ENCODE measurements at regions not wholly inside any gene's neighbourhood (a gene's known extent, or its start where the extent isn't known, plus 50 kb on each side); places are given as distances from the start of the nearest gene placed in this dataset.

DNA sequence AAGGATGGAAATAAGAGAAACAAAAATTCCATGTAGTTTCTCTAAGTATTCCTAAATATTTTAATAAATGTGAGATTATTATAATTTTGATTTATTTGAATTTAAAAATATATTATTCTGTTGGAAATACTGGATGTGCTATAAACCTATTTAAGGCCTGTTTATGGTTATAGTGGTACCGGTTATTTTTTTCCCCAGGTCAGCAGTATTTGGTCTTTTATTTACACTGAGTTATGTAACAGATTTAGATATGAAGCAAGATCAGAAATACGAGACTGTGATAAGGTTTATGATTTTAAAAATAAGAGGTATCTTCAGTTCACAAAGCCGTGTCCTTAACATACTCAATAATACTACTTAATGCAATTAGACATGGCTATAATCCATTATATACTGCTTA, 634.3 kb upstream of the POU3F2 start:
- H3K27me3 Mint-ChIP-seq = no peaks in the 10 kb centered on the region
- H3K4me1 Mint-ChIP-seq = no peaks in the 10 kb centered on the region
- no peak overlapping the region for H3K4me3 Mint-ChIP-seq
- no peak for DNase-seq
- ChIA-PET CTCF (no interaction called here), POLR2A (no interaction called here)
- no peak overlapping the region for H3K27ac Mint-ChIP-seq
- no peaks in the 10 kb centered on the region for H3K36me3 Mint-ChIP-seq (ENCODE audit: low read depth)
- peaks cover 2% of the 10 kb centered on the region for H3K9me3 Mint-ChIP-seq

DNA sequence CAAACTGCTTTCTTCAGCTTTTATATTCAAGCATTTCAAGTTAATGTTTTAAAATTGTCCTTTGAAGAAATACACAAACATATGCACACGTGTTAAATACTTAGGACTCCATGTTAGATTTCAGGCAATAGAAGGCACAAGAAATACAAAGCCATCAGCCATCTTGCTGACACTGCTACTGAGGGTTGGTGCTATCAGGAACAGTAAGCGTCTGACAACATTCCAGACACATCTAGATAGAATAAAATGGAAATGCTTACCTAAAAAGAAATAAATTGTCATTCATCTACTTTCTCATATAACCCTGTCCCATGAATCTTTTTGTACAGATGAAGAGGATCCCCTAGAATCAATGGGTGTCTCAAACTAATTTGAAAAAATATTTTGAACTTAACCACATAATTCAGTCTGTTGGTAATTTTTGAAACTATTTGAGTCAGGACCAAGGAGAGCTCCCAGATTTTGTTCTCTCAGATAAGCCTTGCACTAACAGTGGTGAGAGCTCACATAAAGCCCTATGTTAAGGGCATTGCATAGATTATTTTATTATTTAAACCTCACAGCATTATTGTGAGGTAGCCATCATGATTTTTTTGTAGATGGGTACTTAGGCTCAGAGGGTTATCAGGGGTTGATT, 631.1 kb upstream of the POU3F2 start:
- Mint-ChIP-seq H3K9me3 (no peaks in the 10 kb centered on the region), H3K36me3 (ENCODE audit: low read depth) (no peaks in the 10 kb centered on the region), H3K4me1 (no peaks in the 10 kb centered on the region), H3K27me3 (no peaks in the 10 kb centered on the region), H3K27ac (no peak overlapping the region), H3K4me3 (no peak overlapping the region)
- DNase-seq = no peak
- ChIA-PET POLR2A (no interaction called here), CTCF (no interaction called here)

DNA sequence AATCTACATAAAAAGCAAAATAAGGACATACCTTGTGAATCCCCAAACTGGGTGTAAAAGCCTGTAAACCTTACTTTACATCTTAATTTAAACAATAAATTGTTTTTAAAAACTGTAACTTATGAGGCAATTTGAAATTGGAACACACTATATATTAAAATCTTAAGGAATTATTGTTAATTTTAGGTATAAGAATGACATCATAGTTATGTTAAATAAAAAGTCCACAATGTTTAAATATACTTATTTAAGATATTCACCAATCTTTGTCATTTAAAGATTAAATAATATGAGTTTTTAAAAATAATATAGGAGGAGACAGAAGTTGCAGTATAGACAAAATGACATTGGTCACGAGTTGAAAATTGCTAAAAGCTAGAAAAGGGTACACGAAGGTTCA, 621.9 kb upstream of the POU3F2 start:
- Mint-ChIP-seq H3K9me3 (no peaks in the 10 kb centered on the region), H3K36me3 (ENCODE audit: low read depth) (no peaks in the 10 kb centered on the region), H3K4me3 (no peak overlapping the region), H3K27me3 (no peaks in the 10 kb centered on the region), H3K4me1 (no peaks in the 10 kb centered on the region), H3K27ac (no peak overlapping the region)
- POLR2A ChIA-PET = no interaction called here
- CTCF ChIA-PET = no interaction called here
- no peak for DNase-seq

DNA sequence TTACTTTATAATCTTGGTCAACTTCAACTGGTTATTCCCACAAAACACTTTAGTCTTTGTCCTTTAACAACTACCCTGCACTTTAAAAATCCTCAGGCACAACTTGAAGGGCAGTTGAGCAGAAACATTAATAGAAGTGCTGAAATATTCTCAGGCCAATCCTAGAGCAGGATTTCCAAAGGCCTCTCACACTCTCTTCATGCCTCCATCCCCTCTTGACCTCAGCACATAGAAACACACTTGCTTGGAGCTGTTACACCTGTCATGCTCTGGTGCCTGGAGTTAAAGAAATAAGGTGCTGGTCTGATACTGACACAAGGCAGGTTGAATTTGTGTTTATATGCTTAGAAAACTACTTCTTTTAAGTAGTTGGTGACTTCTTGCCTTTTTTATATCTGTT, 618.8 kb upstream of the POU3F2 start:
- H3K4me3 Mint-ChIP-seq = no peak overlapping the region
- H3K36me3 Mint-ChIP-seq (ENCODE audit: low read depth) = no peaks in the 10 kb centered on the region
- no peak overlapping the region for H3K27ac Mint-ChIP-seq
- DNase-seq = no peak
- no peaks in the 10 kb centered on the region for H3K9me3 Mint-ChIP-seq
- CTCF ChIA-PET = no interaction called here
- no peaks in the 10 kb centered on the region for H3K4me1 Mint-ChIP-seq
- POLR2A ChIA-PET = no interaction called here
- H3K27me3 Mint-ChIP-seq = no peaks in the 10 kb centered on the region

DNA sequence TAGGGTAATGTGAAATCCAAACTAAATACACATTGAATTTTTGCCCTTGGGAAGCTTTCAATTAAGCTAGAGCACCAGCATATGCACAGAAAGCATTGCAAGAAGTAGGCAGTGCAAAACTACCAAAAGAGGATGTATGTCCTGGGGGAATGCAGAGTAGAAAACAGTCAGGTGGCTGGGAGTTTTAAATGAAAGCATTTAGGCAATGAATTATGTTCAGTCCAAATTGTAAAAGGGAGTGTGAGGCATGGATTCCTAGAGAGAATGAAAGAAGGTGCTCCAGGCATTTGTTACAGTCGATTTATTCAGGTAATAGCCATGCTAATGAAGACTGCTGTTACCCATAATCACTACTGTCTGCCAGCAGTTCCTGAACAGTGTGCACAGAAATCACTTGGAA, 604.1 kb upstream of the POU3F2 start:
- no peaks in the 10 kb centered on the region for H3K4me1 Mint-ChIP-seq
- ChIA-PET POLR2A (no interaction called here), CTCF (no interaction called here)
- H3K27ac Mint-ChIP-seq = no peak overlapping the region
- H3K9me3 Mint-ChIP-seq = peaks cover 9% of the 10 kb centered on the region
- H3K36me3 Mint-ChIP-seq (ENCODE audit: low read depth) = no peaks in the 10 kb centered on the region
- no peaks in the 10 kb centered on the region for H3K27me3 Mint-ChIP-seq
- DNase-seq = no peak
- H3K4me3 Mint-ChIP-seq = no peak overlapping the region

DNA sequence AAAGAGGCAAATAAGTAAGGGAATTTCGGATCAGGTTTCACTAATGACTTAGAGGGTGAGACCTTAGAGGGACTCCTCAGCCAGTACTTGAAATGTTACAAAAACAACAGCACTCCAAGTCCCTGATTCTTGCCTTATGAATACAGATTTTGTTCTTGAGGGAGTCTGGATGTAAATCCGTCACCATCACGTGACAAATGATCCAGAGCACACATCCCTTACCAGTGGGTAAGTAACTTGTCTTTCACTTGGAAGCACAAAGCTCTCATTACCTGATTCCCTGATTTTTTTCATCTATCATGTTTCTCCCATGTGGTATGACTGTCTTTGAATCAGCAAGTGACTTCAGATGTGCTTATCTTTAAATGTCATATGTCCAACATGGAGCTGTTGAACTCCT, 595.3 kb upstream of the POU3F2 start:
- H3K4me1 Mint-ChIP-seq = no peaks in the 10 kb centered on the region
- ChIA-PET POLR2A (no interaction called here), CTCF (no interaction called here)
- H3K27ac Mint-ChIP-seq = no peak overlapping the region
- no peaks in the 10 kb centered on the region for H3K27me3 Mint-ChIP-seq
- DNase-seq = no peak
- H3K9me3 Mint-ChIP-seq = peaks cover 2% of the 10 kb centered on the region
- no peaks in the 10 kb centered on the region for H3K36me3 Mint-ChIP-seq (ENCODE audit: low read depth)
- H3K4me3 Mint-ChIP-seq = no peak overlapping the region

DNA sequence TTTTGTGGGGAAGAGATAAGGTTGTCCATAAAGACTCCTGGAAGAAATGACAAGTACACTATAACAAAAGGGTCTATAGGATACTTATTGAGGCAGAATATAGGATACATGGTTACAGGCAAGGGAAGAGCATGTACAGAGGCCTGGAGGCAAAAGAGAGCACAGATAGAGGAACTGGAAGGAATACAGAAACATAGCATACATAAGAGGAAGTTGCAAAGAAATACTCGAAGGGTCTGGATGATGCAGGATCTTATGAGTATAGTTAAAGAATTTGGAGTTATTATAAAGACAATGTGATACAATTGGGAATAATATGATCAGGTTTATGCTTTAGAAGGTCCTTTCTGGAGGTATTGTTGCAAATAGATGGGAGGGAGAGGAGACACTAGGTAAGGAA, 592.7 kb upstream of the POU3F2 start:
- ChIA-PET CTCF (no interaction called here), POLR2A (no interaction called here)
- Mint-ChIP-seq H3K27ac (no peak overlapping the region), H3K9me3 (no peaks in the 10 kb centered on the region), H3K4me1 (no peaks in the 10 kb centered on the region), H3K36me3 (ENCODE audit: low read depth) (no peaks in the 10 kb centered on the region), H3K4me3 (no peak overlapping the region), H3K27me3 (no peaks in the 10 kb centered on the region)
- DNase-seq = no peak

DNA sequence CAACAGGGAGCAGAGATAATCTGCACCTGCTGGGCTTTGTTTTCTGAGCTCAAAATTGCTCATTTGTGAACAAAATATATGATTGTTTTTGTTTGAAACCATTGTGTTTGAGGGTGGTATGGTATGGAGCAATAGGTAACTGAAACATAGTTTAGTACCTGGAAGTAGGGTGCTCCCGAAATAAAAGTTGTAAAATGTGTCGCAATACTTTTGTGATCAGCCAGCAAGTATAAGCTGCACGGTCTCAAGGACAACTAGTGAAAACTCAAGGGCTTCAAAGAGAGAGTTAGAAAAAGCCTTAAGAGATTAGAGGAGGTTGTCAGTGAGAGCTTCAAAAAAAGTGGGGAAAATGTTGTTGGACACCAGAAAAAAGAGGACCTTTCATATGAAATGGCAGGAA, 579.8 kb upstream of the POU3F2 start:
- Mint-ChIP-seq H3K27me3 (no peaks in the 10 kb centered on the region), H3K36me3 (ENCODE audit: low read depth) (no peaks in the 10 kb centered on the region), H3K9me3 (no peaks in the 10 kb centered on the region), H3K4me1 (no peaks in the 10 kb centered on the region), H3K4me3 (no peak overlapping the region), H3K27ac (no peak overlapping the region)
- ChIA-PET POLR2A (no interaction called here), CTCF (no interaction called here)
- no peak for DNase-seq

DNA sequence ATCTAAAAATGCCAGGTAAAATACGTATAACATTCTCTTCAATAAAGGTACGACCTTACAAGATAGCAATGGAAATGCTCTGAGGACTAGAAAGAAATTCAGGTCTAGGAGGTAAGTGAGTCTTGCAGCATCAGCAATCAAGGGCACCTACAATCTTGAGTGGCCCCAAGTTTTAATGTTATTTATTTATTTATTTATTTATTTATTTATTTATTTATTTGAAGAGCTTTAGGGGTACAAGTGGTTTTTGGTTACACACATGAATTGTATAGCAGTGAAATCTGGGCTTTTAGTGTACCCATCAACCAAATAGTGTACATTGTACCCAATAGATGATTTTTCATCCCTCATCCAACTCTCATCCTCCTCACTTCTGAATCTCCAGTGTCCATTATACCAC, 574.0 kb upstream of the POU3F2 start:
- H3K4me1 Mint-ChIP-seq = no peaks in the 10 kb centered on the region
- no peak for DNase-seq
- H3K9me3 Mint-ChIP-seq = no peaks in the 10 kb centered on the region
- no peak overlapping the region for H3K4me3 Mint-ChIP-seq
- ChIA-PET CTCF (no interaction called here), POLR2A (no interaction called here)
- H3K27me3 Mint-ChIP-seq = no peaks in the 10 kb centered on the region
- no peaks in the 10 kb centered on the region for H3K36me3 Mint-ChIP-seq (ENCODE audit: low read depth)
- H3K27ac Mint-ChIP-seq = no peak overlapping the region

DNA sequence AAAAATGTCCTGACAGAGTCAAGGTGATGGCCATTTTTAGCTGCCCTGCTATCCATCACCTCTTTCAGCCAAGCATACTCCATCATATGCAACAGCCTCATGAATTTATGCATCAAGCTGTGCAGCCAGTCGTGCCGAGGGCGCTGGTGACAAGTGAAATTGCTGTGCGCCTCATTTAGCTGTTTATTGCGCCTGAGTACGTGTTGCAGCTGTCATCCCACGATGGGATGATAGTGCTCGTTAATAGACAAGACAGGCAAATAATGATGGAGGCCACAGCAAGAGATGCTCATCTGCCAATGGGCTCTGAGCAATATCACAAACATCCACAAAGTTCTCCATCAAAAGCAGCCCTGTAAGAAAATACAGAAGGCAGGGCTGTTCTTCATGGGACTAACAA, 562.3 kb upstream of the POU3F2 start:
- DNase-seq = no peak
- Mint-ChIP-seq H3K4me1 (no peaks in the 10 kb centered on the region), H3K9me3 (no peaks in the 10 kb centered on the region), H3K4me3 (no peak overlapping the region), H3K27me3 (no peaks in the 10 kb centered on the region), H3K27ac (no peak overlapping the region), H3K36me3 (ENCODE audit: low read depth) (no peaks in the 10 kb centered on the region)
- ChIA-PET CTCF (no interaction called here), POLR2A (no interaction called here)

DNA sequence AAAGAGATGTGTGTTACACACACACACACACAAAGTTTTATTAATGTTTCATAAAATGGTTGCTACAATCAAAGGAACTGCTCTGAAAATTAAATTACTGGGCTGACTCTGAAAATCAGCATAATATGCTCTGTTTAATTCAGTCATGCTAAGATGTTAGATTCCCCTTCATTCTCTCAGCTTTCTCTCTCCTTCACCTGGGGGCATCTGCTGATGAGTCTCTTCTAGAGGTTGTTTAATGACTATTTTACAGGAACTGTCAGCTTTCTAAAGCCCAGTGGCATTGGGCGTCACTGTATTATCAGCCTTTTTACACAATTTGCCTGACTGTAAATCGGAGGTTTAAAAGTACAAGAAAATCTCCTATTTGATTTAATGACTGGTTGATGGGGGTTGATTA, 559.7 kb upstream of the POU3F2 start:
- no peak for DNase-seq
- Mint-ChIP-seq H3K36me3 (ENCODE audit: low read depth) (no peaks in the 10 kb centered on the region), H3K4me3 (no peak overlapping the region), H3K4me1 (no peaks in the 10 kb centered on the region), H3K27me3 (no peaks in the 10 kb centered on the region), H3K27ac (no peak overlapping the region), H3K9me3 (no peaks in the 10 kb centered on the region)
- ChIA-PET POLR2A (no interaction called here), CTCF (no interaction called here)

DNA sequence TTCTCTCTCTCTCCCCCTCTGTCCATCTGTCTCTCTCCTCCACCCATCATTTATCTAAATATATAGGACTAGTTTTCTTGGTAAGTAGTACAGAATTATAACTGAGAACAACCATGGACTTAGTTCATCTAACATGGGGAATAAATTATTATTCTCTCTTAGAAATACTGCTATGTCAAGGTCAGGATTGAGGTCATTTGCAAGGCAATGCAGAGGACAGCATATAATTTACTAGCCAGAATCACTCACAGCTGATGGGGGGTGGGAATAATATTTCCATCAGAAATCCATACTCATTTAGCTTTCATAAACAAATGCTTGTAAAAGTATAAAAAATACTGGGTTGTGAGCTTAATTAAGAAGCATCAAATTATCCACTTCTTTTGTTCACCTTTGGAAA, 553.9 kb upstream of the POU3F2 start:
- no peaks in the 10 kb centered on the region for H3K36me3 Mint-ChIP-seq (ENCODE audit: low read depth)
- H3K4me3 Mint-ChIP-seq = no peak overlapping the region
- POLR2A ChIA-PET = no interaction called here
- H3K9me3 Mint-ChIP-seq = no peaks in the 10 kb centered on the region
- no peak overlapping the region for H3K27ac Mint-ChIP-seq
- no peaks in the 10 kb centered on the region for H3K27me3 Mint-ChIP-seq
- CTCF ChIA-PET = no interaction called here
- H3K4me1 Mint-ChIP-seq = no peaks in the 10 kb centered on the region
- DNase-seq = no peak

DNA sequence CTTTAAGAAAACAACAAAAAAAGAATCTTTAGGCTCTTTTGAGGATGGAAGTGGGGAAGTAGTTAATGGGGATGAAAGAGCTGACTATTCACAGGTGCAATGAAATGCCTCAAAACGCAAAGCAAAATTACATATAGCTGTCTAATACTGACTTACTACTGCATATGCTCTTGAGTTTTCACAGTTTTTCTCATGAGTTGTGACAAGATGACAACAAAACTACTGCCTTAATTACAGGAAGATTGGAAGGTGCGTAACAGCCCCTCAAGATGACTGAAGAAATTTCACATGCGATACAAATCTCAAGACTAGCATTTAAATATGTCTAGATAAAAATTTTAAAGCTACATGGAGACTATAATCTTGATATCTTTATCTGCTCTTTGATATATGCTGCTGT, 547.8 kb upstream of the POU3F2 start:
- no peak for DNase-seq
- ChIA-PET POLR2A (no interaction called here), CTCF (no interaction called here)
- Mint-ChIP-seq H3K9me3 (no peaks in the 10 kb centered on the region), H3K4me3 (no peak overlapping the region), H3K36me3 (ENCODE audit: low read depth) (no peaks in the 10 kb centered on the region), H3K27me3 (no peaks in the 10 kb centered on the region), H3K27ac (no peak overlapping the region), H3K4me1 (no peaks in the 10 kb centered on the region)

DNA sequence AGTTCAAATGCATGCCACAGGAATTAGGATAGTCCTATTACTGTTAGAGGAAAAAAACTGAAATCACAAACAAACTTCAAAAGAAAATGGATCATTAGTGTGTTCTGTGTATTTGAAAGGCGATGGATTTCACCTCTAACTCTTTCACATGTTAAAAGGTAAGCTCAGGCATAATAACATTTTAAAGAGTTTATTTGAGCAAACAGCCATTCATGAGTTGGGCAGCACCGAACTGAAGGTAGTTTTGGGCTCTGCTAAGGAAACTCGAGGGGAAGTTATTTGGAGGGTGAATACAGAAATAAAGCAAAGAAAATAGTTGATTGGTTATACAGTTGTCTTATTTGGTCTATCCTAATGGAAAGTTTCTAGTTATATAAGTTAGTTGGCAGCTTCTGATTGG, 546.5 kb upstream of the POU3F2 start:
- Mint-ChIP-seq H3K36me3 (ENCODE audit: low read depth) (no peaks in the 10 kb centered on the region), H3K4me3 (no peak overlapping the region), H3K27me3 (no peaks in the 10 kb centered on the region), H3K9me3 (no peaks in the 10 kb centered on the region), H3K27ac (no peak overlapping the region), H3K4me1 (no peaks in the 10 kb centered on the region)
- ChIA-PET CTCF (no interaction called here), POLR2A (no interaction called here)
- DNase-seq = no peak

DNA sequence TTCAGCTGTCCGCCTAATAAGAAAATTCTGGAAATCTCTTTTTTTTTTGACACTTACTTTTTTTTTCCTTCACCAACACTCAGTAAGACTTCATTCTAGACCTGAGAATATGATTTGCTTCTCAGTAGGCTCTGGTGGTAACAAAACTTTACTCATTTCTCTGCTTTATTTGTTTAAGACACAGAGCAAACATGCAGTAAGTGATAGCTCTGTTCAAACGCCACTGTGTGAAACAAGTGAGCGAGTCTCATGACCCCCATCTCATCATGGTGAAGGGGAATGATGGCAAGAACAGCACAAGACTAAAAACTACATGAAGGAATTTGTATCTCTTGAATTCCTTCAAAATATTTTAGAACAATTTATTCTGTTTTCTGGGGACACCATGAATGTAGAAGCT, 541.6 kb upstream of the POU3F2 start:
- Mint-ChIP-seq H3K27ac (no peak overlapping the region), H3K4me3 (no peak overlapping the region), H3K4me1 (no peaks in the 10 kb centered on the region), H3K9me3 (no peaks in the 10 kb centered on the region), H3K27me3 (no peaks in the 10 kb centered on the region), H3K36me3 (ENCODE audit: low read depth) (no peaks in the 10 kb centered on the region)
- POLR2A ChIA-PET = no interaction called here
- no peak for DNase-seq
- CTCF ChIA-PET = no interaction called here

Measured in activated CD4-positive, alpha-beta T cell treated with anti-CD3 and anti-CD28 coated beads, Interleukin-2, amount 10 ng/mL, durations not matched to agents 7 days and 5 days (primary cell).